Heart right ventricle (tissue), 16 donors: ENCODE measurements at regions not wholly inside any gene's neighbourhood (a gene's known extent, or its start where the extent isn't known, plus 50 kb on each side); places are given as distances from the start of the nearest gene placed in this dataset.

Source experiments
- ATAC-seq, 8 donors: fragments of 200-7000 bp; cut with Tn5 transposase; one replicate each; pipeline ENCODE4 v1.9.1; 2020; ENCODE audit warnings: mild to moderate bottlenecking in 8 of 8, moderate library complexity in 8 of 8, moderate number of reproducible peaks in 1 of 8
- DNase-seq, 2 donors: peaks; one replicate each; pipeline ENCODE4 v3.0.0-alpha.2; 2020
- H3K27ac ChIP-seq, 10 donors: fragments of 200-600 bp; sonication (generic) in 2 of 10; one replicate each; pipeline versions ENCODE4 v1.5.0 to v1.8.0; 2020 to 2022; ENCODE audit warnings: mild to moderate bottlenecking in 3 of 10
- H3K27me3 ChIP-seq, 7 donors: fragments of 200-600 bp; one replicate each; pipeline ENCODE4 v1.8.0; 2021 to 2022; ENCODE audit warnings: mild to moderate bottlenecking in 2 of 7
- H3K36me3 ChIP-seq, 9 donors: fragments of 200-600 bp; sonication (generic) in 1 of 9; one replicate each; pipeline versions ENCODE4 v1.5.0 to v1.8.0; 2020 to 2022; ENCODE audit warnings: mild to moderate bottlenecking in 2 of 9
- H3K4me1 ChIP-seq, 9 donors: fragments of 200-600 bp; sonication (generic) in 1 of 9; one replicate each; pipeline versions ENCODE4 v1.5.0 to v1.8.0; 2020 to 2022; ENCODE audit warnings: mild to moderate bottlenecking in 4 of 9
- H3K4me3 ChIP-seq, 10 donors: fragments of 200-600 bp; sonication (generic) in 2 of 10; one replicate each; pipeline versions ENCODE4 v1.5.0 to v1.8.0; 2020 to 2022; ENCODE audit warnings: mild to moderate bottlenecking in 7 of 10, moderate library complexity in 2 of 10
- H3K9me3 ChIP-seq, 11 donors: fragments of 200-600 bp in 10 of 11; sonication (generic) in 2 of 11; one replicate each; pipeline versions ENCODE4 v1.5.0 to v1.8.0; 2013 to 2022; ENCODE audit warnings: mild to moderate bottlenecking in 2 of 11, control low read depth in 1 of 11, moderate library complexity in 1 of 11
- WGBS, 2 donors: extraction: QIAGEN DNeasy Blood & Tissue Kit; methylation state at CpG; one replicate each; pipeline ENCODE4 v1.1.7; 2013; ENCODE audit warnings: inconsistent platforms in 1 of 2; 5-methylcytosine and 5-hydroxymethylcytosine counted together
- intact Hi-C, 10 donors: fragments of 100-400 bp; cut with DNase I; formaldehyde crosslinking; loops; one replicate each; pipeline versions ENCODE4 v1.11.1 to v1.14.2; 2022
- TF ChIP-seq, protein P1 (sequence below), 9 donors: fragments of 200-600 bp; sonication (generic) in 2 of 9; IDR thresholded peaks; one replicate each; pipeline versions ENCODE4 v1.5.0 to v1.8.0; 2021 to 2022; ENCODE audit warnings: antibody characterized with exemption in 9 of 9, mild to moderate bottlenecking in 5 of 9, moderate library complexity in 1 of 9
- donor health status: Arrhythmogenic right ventricular cardiomyopathy.
- donor health status: ischemic (EF 13 %, LVEDD 7.1; RV severe dilation, severe dysfunction).
- donor health status: healthy with polysubstance abuse.
- donor health status: DM: no; HTN: yes; CAD: no.
- donor health status: DM: no; HTN: no; CAD: no.
- donor health status: ischemic (EF 25% LVEDD 6.9; RV normal size, moderate dysfunction).
- donor health status: ischemic (EF 25% LVEDD 5.7; RV mildly dilated, moderate dysfunction).
- donor health status: healthy.
- donor health status: DM: yes; HTN: yes; CAD: no.
- donor health status: Ischemic cardiomyopathy.
- donor health status: ischemic (EF 35%, LVEDD 5.7; RV mildly dilated, moderate dysfunction).
- donor health status: nonischemic (EF 11% LVEDD 7.7; RV severe dilation, severe dysfunction).
- donor health status: DM: yes; HTN: yes; CAD: no.
- donor health status: PGD.
- donor health status: ischemic (EF 29% LVEDD 5.4; RV normal size, mild dysfunction).
- donor health status: nonischemic (EF 23%, LVEDD 6.1; RV moderate dilation, normal function).

DNA sequence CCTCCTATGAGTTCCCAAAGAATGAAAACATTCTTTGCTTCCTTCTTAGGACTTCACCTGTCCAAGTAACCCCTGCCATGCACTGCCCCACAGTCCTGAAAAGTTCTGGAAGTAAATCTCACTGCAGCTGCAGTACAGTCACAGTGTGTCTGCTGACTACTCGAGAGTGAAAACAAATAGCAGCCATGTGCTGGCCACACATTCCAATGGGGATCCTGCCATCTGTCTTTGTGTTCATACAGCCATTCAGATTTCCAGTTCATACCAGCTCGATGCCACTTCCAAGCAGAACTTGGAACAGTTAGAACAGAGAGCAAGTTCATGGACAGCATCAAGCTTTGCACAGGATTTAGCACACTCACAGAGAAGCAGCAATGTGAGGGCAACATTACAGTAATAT lies 629.9 kb upstream of the ACVR2A start:
- intact Hi-C loops = no loop called here
- no peaks in the 10 kb centered on the region for H3K36me3 ChIP-seq
- H3K27me3 ChIP-seq = no peaks in the 10 kb centered on the region
- DNase-seq = no peak
- H3K4me1 ChIP-seq = no peaks in the 10 kb centered on the region
- no peak overlapping the region for H3K27ac ChIP-seq
- H3K9me3 ChIP-seq = peaks cover 0 to 36% (median 7%) of the 10 kb centered on the region in 11 donors
- 58 to 61% methylated on average over 2 of the region's 2 CpGs for WGBS, 2 donors
- TF ChIP-seq, protein P1, sequence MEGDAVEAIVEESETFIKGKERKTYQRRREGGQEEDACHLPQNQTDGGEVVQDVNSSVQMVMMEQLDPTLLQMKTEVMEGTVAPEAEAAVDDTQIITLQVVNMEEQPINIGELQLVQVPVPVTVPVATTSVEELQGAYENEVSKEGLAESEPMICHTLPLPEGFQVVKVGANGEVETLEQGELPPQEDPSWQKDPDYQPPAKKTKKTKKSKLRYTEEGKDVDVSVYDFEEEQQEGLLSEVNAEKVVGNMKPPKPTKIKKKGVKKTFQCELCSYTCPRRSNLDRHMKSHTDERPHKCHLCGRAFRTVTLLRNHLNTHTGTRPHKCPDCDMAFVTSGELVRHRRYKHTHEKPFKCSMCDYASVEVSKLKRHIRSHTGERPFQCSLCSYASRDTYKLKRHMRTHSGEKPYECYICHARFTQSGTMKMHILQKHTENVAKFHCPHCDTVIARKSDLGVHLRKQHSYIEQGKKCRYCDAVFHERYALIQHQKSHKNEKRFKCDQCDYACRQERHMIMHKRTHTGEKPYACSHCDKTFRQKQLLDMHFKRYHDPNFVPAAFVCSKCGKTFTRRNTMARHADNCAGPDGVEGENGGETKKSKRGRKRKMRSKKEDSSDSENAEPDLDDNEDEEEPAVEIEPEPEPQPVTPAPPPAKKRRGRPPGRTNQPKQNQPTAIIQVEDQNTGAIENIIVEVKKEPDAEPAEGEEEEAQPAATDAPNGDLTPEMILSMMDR (IDR thresholded peaks at IDR 0.05) = no peak
- no peak overlapping the region for H3K4me3 ChIP-seq
- ATAC-seq = no peak

DNA sequence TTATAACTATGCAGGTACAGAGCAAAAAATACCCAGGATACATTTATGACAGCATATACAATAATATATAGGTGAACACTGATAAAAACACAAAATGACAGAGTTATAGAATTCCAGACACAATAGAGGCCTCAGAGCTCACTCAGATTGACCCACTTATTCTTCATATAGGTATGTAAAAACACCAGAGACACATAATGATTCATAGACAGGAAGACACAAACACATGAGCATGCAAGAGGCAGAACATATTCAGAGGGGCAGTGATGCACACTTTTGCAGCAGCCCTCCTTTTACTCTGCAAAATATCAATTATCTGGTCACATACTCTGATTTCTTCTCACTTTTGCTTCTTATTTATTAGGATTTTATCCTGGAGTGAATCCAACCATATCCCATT lies 633.3 kb upstream of the ACVR2A start:
- ATAC-seq (no peak), DNase-seq (no peak)
- Histone ChIP-seq H3K36me3 (no peaks in the 10 kb centered on the region), H3K4me3 (no peak overlapping the region), H3K27me3 (no peaks in the 10 kb centered on the region), H3K9me3 (peaks cover 0 to 25% (median 0%) of the 10 kb centered on the region in 11 donors), H3K4me1 (no peaks in the 10 kb centered on the region), H3K27ac (no peak overlapping the region)
- intact Hi-C loops = no loop called here
- TF ChIP-seq, protein P1 (IDR thresholded peaks at IDR 0.05) = no peak

DNA sequence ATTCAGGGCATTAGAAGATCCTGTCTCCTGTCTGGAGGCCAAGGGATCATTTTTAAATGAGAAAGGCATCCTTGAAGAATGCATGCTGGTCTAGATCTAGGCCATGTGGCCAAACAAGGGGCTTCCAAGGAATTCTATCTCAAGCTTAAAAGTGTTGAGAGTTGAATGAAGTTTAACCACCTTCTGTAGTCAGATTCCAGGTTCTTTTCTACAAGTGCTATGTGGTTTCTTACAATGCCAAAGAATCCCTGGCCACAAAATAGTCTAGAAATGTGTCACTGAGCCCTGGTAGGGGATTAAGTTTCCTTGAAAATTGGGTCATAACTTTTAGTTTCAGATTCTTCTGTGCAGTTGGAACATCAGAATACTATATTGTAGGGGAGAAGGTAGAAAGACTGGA lies 640.7 kb upstream of the ACVR2A start:
- H3K4me3 ChIP-seq = no peak overlapping the region
- no peak for ATAC-seq
- no peaks in the 10 kb centered on the region for H3K36me3 ChIP-seq
- no peaks in the 10 kb centered on the region for H3K4me1 ChIP-seq
- H3K27me3 ChIP-seq = no peaks in the 10 kb centered on the region
- TF ChIP-seq, protein P1 (IDR thresholded peaks at IDR 0.05) = no peak
- H3K27ac ChIP-seq = no peak overlapping the region
- DNase-seq = no peak
- intact Hi-C loops = no loop called here
- H3K9me3 ChIP-seq = peaks cover 0 to 27% (median 4%) of the 10 kb centered on the region in 11 donors

DNA sequence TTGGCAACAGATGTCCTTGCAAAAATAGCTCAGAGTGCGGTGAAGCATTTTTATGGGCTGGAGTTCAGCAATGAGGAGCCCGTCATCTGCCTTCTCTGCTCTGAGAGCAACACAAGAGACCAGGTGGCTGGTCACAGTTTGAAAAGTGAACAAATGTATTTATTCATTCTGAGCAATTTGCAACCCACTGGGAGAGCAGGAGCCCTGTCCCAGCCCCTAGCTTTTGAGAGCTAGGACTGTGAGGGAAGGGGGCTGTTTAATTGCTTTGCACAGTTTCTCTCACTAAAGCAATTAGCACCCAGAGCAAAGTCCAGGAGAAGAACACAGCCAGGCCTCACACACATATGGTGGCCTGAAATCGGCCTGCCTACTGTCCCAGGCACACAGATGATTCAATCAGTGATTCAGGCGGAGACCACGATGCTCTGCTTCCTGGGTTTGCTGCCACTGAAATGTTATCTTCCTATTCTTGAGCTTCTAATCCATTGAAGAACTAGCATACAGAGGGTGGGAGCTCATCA lies 646.1 kb upstream of the ACVR2A start:
- Histone ChIP-seq H3K27ac (no peak overlapping the region), H3K27me3 (no peaks in the 10 kb centered on the region), H3K4me1 (no peaks in the 10 kb centered on the region), H3K36me3 (no peaks in the 10 kb centered on the region), H3K9me3 (no peaks in the 10 kb centered on the region), H3K4me3 (no peak overlapping the region)
- no peak for ATAC-seq
- no peak for DNase-seq
- WGBS, 2 donors = 64 to 66% methylated on average over 5 of the region's 5 CpGs
- intact Hi-C loops = no loop called here
- TF ChIP-seq, protein P1 (IDR thresholded peaks at IDR 0.05) = no peak
